Adrenal gland (tissue), 5 donors: ENCODE measurements at regions not wholly inside any gene's neighbourhood (a gene's known extent, or its start where the extent isn't known, plus 50 kb on each side); places are given as distances from the start of the nearest gene placed in this dataset.

ENCODE experiments used
- POLR2A ChIP-seq, 2 donors: fragments of 450-650 bp; IDR thresholded peaks; one replicate each; pipeline ENCODE4 v1.6.1; 2017; ENCODE audit warnings: antibody characterized with exemption in 2 of 2, mild to moderate bottlenecking in 2 of 2, moderate library complexity in 1 of 2
- TF ChIP-seq, protein P1 (sequence below), 6 experiments: fragments of 450-650 bp in 4 of 6; fragments of 200-600 bp in 2 of 6; sonication (generic) in 1 of 6; IDR thresholded peaks; 1 replicate in 5 of 6; 2 replicates in 1 of 6; pipeline versions ENCODE4 v1.5.1 to v1.8.0; 2016 to 2021; ENCODE audit warnings: antibody characterized with exemption in 6 of 6, mild to moderate bottlenecking in 2 of 6, moderate library complexity in 1 of 6
- donor health status: DM: no; HTN: no; CAD: no.

DNA sequence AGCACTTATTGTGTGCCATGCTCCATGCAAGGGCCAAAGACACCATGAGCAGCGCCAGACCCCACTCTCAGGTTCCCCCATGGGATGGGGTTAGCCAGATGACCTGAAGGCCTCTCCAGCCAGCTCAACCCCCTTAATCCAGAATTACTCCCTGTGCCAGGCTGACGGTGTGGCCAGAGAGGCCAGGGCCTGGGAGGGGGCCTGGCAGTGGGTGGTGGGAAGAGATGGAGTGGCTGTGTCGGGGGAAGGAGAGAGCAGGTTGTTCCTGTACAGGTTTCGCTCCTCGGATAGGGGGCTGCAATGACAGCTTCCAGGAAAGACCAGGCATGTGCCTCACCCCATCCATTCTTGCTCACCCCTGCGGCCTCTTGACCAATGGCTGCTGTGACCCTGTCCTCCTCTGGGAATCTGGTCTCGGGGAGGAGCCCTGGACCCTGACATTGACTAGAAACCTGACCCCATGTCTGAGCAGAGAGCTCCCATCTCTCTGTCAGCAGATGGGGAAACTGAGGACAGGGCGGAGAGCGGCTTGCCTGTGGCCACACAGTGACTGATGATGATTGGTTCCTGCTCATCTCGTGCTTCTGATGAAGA, 345.3 kb downstream of the MATN1 start:
- TF ChIP-seq, protein P1, sequence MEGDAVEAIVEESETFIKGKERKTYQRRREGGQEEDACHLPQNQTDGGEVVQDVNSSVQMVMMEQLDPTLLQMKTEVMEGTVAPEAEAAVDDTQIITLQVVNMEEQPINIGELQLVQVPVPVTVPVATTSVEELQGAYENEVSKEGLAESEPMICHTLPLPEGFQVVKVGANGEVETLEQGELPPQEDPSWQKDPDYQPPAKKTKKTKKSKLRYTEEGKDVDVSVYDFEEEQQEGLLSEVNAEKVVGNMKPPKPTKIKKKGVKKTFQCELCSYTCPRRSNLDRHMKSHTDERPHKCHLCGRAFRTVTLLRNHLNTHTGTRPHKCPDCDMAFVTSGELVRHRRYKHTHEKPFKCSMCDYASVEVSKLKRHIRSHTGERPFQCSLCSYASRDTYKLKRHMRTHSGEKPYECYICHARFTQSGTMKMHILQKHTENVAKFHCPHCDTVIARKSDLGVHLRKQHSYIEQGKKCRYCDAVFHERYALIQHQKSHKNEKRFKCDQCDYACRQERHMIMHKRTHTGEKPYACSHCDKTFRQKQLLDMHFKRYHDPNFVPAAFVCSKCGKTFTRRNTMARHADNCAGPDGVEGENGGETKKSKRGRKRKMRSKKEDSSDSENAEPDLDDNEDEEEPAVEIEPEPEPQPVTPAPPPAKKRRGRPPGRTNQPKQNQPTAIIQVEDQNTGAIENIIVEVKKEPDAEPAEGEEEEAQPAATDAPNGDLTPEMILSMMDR (IDR thresholded peaks at IDR 0.05): no peak
- TF ChIP-seq POLR2A (IDR thresholded peaks at IDR 0.05): no peak
